Activated T-helper 2 cell treated with anti-CD3 and anti-CD28 coated beads, Interferon-gamma antibody, Interleukin-2, Interleukin-4, amounts not matched to agents 10 μg/mL and 5 μg/mL and 100 μg/mL, durations not matched to agents 14 hours and 24 hours and 36 hours (primary cell): ENCODE measurements at regions not wholly inside any gene's neighbourhood (a gene's known extent, or its start where the extent isn't known, plus 50 kb on each side); places are given as distances from the start of the nearest gene placed in this dataset.
"Not testable (repeated sequence)": the region's sequence is repeated elsewhere in the genome, so short reads cannot be mapped to it uniquely, and the experiment has no call there.

ENCODE experiments used
- DNase-seq: peaks from one replicate; pipeline ENCODE4 v3.0.0; 2021; ENCODE audit warnings: low spot score
- H3K27ac Mint-ChIP-seq: one replicate; pipeline ENCODE4 v1.8.0; 2021; ENCODE audit warnings: mixed read lengths
- H3K27me3 Mint-ChIP-seq: one replicate; pipeline ENCODE4 v1.8.0; 2021; ENCODE audit warnings: low read depth, mixed read lengths
- H3K36me3 Mint-ChIP-seq: one replicate; pipeline ENCODE4 v1.8.0; 2021; ENCODE audit warnings: low read depth, mixed read lengths
- H3K4me1 Mint-ChIP-seq: one replicate; pipeline ENCODE4 v1.8.0; 2021; ENCODE audit warnings: low read depth, mixed read lengths
- H3K4me3 Mint-ChIP-seq: one replicate; pipeline ENCODE4 v1.8.0; 2021; ENCODE audit warnings: low read depth, mild to moderate bottlenecking, moderate library complexity, mixed read lengths
- H3K9me3 Mint-ChIP-seq: one replicate; pipeline ENCODE4 v1.8.0; 2021; ENCODE audit warnings: mixed read lengths
- intact Hi-C: fragments of 100-400 bp; cut with micrococcal nuclease; formaldehyde crosslinking; loops from one replicate; pipeline ENCODE4 v1.15.1; 2023

DNA sequence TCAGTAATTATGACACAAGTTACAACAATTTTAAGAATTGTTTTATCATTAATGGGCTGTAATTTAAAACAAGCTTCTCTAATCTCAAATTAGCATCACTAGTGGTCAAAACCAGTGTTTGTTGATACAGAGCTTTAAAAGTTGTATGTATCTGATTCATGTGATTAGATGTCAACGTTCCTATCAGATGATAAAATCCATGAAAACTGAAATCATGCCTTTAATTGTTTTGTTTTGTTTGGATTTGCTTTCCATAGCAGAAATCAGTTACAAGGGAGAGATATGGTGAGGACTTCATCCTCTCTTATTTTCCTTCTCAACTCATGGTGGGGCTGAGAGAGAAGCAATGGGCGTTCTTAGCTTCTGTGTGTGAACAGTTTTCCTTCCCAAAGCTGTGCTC is 469.6 kb downstream of the PID1 start:
- H3K27me3 Mint-ChIP-seq, result no peaks in the 10 kb centered on the region
- H3K36me3 Mint-ChIP-seq, result no peaks in the 10 kb centered on the region
- no peak overlapping the region for H3K27ac Mint-ChIP-seq
- H3K4me3 Mint-ChIP-seq, result no peak overlapping the region
- H3K9me3 Mint-ChIP-seq, result peaks cover 12% of the 10 kb centered on the region
- intact Hi-C loops, result no loop called here
- DNase-seq, result no peak
- H3K4me1 Mint-ChIP-seq, result no peaks in the 10 kb centered on the region

DNA sequence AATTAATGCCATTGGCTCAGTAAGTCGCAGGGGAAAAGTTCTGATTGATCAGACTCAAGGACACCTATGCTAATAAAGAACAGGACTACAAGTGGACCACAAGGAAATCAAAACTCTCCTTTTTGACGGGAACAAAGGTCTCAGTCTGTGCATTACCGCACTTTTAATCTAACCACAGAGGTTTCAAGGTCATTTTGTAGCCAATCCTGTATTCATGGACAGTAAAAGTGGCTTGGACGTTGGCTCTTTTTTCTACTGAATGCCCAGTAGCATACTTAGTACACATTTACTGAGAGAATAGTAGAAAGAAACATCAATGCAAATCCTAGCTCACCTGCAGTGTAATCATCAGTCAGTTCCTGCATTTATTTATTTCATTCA is 471.9 kb downstream of the PID1 start:
- Mint-ChIP-seq H3K9me3 (peaks cover 9% of the 10 kb centered on the region), H3K27me3 (no peaks in the 10 kb centered on the region), H3K36me3 (no peaks in the 10 kb centered on the region), H3K4me1 (no peaks in the 10 kb centered on the region), H3K27ac (no peak overlapping the region), H3K4me3 (no peak overlapping the region)
- intact Hi-C loops, result no loop called here
- no peak for DNase-seq

DNA sequence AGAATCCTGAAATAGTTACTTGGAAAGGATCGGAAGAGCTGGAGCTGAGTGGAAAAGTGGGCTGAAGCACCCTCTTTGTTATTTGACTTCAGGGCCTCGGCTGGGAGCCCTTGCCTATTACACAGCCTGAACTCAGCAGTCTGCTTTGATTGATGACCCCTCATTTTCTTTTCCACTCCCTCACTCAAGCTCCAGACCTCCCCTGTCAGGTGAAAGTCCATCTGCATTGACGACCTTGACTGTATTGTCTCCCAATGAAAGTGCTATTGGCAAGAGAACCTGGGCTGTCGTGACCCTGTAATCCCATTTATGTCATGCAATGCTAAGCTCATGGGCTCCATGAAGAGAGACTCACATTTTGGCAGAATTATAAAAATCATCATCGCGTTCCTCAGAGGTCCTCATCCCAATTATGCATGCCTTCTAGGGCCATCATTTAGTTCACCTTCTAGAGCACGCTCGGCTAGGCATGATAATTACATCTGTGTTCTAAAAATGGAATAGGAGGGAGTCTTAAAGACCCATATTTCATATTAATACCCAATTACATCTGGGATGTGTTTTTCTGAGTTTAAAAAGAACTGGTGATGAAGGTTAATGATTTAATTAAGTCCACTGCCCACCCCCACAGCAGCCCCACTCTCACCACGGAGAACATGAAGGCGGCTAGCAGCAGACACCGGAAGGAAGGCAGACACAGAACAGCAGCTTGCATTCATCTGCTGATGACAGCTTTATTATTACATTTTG is 472.5 kb downstream of the PID1 start:
- Mint-ChIP-seq H3K27me3 (no peaks in the 10 kb centered on the region), H3K4me1 (no peaks in the 10 kb centered on the region)

DNA sequence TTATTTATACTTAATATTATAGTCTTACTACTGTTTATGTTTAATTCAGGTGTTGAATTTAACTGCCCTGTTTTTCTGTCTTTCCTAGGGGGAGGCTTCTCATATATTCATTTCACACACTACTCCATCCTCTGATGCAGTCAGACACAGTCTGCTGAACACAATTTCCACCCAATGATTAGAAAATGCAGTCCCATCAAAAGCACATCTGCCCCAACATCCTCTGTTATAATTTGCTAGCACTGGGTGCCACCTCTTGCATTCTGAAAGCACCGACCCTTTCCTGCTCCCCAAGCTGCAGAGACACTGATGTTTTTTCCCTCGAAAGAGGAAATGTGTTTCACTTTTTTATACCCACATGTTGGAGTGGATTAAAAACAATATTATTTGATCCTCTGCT is 474.7 kb downstream of the PID1 start:
- no peak overlapping the region for H3K27ac Mint-ChIP-seq

More for the DNA sequence above, 472.5 kb downstream of the PID1 start:
- Mint-ChIP-seq H3K36me3 (no peaks in the 10 kb centered on the region), H3K27ac (no peak overlapping the region), H3K4me3 (no peak overlapping the region), H3K9me3 (peaks cover 14% of the 10 kb centered on the region)
- intact Hi-C loops, result no loop called here
- DNase-seq, result no peak

DNA sequence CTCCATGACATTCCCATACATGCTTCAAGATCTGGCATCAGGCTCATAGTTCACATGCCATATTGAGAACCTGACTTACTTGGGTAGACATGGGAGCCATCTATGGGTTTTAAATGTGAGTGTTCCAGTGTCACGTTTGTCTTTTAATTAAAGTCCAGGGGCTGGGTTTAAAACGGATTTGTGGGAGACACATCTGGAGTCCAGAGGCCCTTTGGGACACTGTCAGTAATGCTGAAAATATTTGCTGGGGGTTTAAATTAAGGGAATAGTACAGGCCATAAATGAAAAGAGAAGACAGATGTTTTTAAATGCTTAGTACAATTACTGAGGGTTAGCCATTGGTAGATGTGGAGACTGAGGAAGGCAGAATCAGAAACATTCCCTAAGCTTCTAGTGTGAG is 478.0 kb downstream of the PID1 start:
- intact Hi-C loops, result no loop called here
- Mint-ChIP-seq H3K9me3 (peaks cover 17% of the 10 kb centered on the region), H3K27me3 (no peaks in the 10 kb centered on the region), H3K36me3 (no peaks in the 10 kb centered on the region), H3K4me3 (no peak overlapping the region), H3K4me1 (no peaks in the 10 kb centered on the region), H3K27ac (no peak overlapping the region)
- DNase-seq, result no peak

More for the DNA sequence above, 474.7 kb downstream of the PID1 start:
- Mint-ChIP-seq H3K36me3 (no peaks in the 10 kb centered on the region), H3K4me3 (no peak overlapping the region), H3K4me1 (no peaks in the 10 kb centered on the region), H3K27me3 (no peaks in the 10 kb centered on the region), H3K9me3 (peaks cover 22% of the 10 kb centered on the region)
- intact Hi-C loops, result no loop called here
- no peak for DNase-seq

DNA sequence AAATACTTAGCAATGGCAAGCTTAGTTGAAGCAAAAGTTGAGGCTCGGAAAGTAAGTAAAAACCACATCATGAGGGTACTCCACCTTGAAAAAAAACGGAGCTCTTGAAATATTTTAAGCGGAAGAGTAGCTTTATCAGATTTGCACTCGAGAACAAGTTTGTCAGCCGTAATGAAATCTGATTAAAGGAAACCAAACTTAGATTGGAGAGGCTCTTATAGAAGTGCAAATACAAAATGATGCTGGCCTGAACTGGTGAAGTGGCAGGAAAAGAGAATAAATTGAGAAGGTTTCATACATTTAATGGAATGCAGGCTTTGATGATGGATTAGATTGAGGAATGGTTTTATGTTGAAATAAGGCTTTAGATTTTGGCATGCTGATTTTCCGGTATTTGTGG is 484.2 kb downstream of the PID1 start:
- no peaks in the 10 kb centered on the region for H3K27me3 Mint-ChIP-seq
- H3K9me3 Mint-ChIP-seq, result peaks cover 7% of the 10 kb centered on the region
- H3K4me1 Mint-ChIP-seq, result no peaks in the 10 kb centered on the region
- no peaks in the 10 kb centered on the region for H3K36me3 Mint-ChIP-seq
- intact Hi-C loops, result no loop called here
- no peak overlapping the region for H3K4me3 Mint-ChIP-seq
- DNase-seq, result no peak
- H3K27ac Mint-ChIP-seq, result no peak overlapping the region

DNA sequence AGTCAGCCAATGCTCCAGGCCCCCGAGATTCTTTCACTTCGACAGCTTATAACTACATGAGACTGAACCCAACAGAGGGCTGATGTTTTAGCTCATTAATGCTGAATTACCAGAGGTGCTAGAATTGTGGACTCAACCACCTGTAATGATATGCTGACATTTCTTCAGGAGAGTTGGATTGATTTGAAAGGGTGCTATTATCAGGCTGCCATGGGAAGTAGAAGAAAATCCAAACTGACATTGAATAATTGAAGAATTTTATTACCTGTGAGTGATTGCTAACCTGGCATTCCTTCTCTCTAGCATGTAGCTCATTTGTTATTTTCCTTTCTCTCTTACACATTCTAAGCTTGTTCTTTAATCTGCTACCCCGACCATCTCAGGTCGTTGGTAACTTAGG is 488.8 kb downstream of the PID1 start:
- H3K4me3 Mint-ChIP-seq, result no peak overlapping the region
- no peaks in the 10 kb centered on the region for H3K27me3 Mint-ChIP-seq
- H3K4me1 Mint-ChIP-seq, result no peaks in the 10 kb centered on the region
- H3K9me3 Mint-ChIP-seq, result peaks cover 12% of the 10 kb centered on the region
- intact Hi-C loops, result no loop called here
- no peaks in the 10 kb centered on the region for H3K36me3 Mint-ChIP-seq
- DNase-seq, result no peak
- no peak overlapping the region for H3K27ac Mint-ChIP-seq

DNA sequence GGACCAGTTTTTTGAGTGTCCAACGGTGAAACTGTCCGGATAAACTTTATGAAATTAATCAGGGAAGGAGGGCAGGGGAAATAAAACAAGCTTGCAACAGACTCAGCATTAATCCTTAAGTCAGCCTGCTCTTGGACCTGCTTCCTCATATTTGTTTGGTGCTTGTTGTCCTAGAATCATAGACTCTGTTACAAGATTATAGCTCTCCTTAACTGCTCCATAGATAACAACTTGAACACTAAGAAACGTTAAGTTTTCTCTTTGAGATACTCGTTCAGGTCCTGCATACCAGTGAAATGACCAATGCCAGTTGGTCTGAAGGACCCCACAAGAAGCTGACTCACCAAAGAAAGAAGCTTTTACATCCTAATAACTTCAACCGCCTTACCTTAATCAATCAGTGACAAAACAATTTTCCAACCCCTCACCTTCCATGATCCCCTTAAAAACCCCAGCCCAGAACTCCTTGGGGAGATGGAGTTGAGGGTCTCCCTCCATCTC is 493.2 kb downstream of the PID1 start:
- H3K4me3 Mint-ChIP-seq, result no peak overlapping the region
- intact Hi-C loops, result no loop called here
- no peak for DNase-seq
- H3K27ac Mint-ChIP-seq, result no peak overlapping the region
- no peaks in the 10 kb centered on the region for H3K27me3 Mint-ChIP-seq
- H3K36me3 Mint-ChIP-seq, result no peaks in the 10 kb centered on the region
- H3K9me3 Mint-ChIP-seq, result peaks cover 15% of the 10 kb centered on the region
- H3K4me1 Mint-ChIP-seq, result no peaks in the 10 kb centered on the region

DNA sequence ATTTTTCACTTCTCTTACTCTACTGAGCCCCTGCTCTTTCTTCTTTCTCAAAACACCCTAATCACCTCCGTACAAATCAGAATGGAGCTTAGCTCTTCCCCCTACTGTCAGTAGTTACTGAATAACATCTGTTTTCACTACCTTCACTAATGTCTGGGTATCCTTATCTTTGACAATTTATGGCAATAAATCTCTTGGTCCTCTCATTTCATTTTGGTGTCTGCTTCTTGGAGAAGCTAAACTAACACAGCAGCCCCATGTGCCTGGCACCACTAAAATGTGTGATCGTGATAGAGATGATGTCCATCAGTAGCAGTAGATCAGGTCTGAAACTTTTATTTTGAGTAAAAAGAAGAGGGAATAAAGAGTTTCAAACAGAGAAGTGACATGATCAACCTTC is 496.5 kb downstream of the PID1 start:
- Mint-ChIP-seq H3K4me3 (no peak overlapping the region), H3K27me3 (no peaks in the 10 kb centered on the region)

DNA sequence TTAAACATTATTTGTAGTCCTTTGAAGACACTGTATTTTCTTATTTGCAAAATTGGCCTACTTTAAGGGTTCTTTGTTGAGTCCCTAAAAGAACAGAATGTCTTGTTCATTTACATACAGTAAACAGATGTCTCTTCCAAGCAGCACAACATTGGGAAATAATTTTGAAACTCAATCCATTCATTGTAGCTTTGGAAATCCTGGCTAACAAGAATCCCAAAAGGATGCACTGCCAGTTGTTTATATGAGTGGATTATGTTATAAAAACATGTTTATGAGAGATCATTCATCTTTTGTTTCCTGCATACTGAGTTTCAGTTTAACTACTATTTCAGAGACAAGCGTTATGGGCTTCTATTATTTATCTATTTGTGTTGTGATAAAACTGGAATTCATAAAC is 499.3 kb downstream of the PID1 start:
- DNase-seq, result no peak
- Mint-ChIP-seq H3K4me1 (no peaks in the 10 kb centered on the region), H3K36me3 (no peaks in the 10 kb centered on the region), H3K27ac (no peak overlapping the region), H3K4me3 (no peak overlapping the region), H3K9me3 (peaks cover 6% of the 10 kb centered on the region), H3K27me3 (no peaks in the 10 kb centered on the region)
- intact Hi-C loops, result no loop called here

More for the DNA sequence above, 496.5 kb downstream of the PID1 start:
- no peaks in the 10 kb centered on the region for H3K36me3 Mint-ChIP-seq
- H3K4me1 Mint-ChIP-seq, result no peaks in the 10 kb centered on the region
- H3K9me3 Mint-ChIP-seq, result peaks cover 6% of the 10 kb centered on the region
- DNase-seq, result no peak
- no peak overlapping the region for H3K27ac Mint-ChIP-seq
- intact Hi-C loops, result no loop called here

DNA sequence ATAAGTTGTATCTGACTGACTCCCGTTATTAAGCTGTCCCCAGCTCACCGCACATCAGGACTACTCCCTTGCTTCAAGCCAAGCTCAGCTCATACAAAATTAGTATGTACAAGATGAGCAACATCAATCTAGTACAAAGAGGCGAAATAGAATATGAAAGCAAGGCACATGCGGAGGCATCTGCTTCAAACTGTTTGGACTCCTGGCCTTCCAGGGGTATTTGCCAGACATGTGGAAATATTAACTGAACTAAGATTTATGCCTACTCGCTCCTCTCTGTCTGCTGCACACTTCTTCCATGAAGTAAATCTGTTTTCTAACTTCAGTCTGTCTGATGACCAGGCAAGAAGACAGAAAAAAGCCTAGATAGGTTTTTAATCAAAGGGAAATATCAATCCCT is 499.8 kb downstream of the PID1 start:
- H3K9me3 Mint-ChIP-seq, result peaks cover 6% of the 10 kb centered on the region
- no peak for DNase-seq
- H3K36me3 Mint-ChIP-seq, result no peaks in the 10 kb centered on the region
- H3K4me3 Mint-ChIP-seq, result no peak overlapping the region
- no peaks in the 10 kb centered on the region for H3K27me3 Mint-ChIP-seq
- intact Hi-C loops, result no loop called here
- no peaks in the 10 kb centered on the region for H3K4me1 Mint-ChIP-seq
- no peak overlapping the region for H3K27ac Mint-ChIP-seq

DNA sequence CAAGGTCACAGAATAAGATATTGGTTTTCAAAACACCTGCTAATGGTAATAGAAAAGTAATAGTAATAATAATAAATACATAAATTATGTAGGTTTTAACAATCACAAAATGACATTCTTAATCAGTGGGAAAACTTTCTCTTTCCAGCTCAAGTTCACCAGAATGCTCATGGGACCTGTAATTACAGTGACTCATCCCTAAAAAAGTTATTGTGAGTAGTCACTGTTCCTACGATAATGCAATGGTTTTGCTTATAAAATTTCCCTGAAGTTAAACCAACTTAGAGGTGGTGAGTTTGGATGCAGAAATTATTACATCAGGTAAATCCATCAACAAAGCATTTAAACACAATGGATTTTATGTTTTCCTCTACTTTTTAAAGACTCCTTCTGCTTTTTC is 502.3 kb downstream of the PID1 start:
- no peak for DNase-seq
- Mint-ChIP-seq H3K36me3 (no peaks in the 10 kb centered on the region), H3K27ac (no peak overlapping the region), H3K4me3 (no peak overlapping the region), H3K27me3 (no peaks in the 10 kb centered on the region), H3K4me1 (no peaks in the 10 kb centered on the region), H3K9me3 (no peaks in the 10 kb centered on the region)
- intact Hi-C loops, result no loop called here

DNA sequence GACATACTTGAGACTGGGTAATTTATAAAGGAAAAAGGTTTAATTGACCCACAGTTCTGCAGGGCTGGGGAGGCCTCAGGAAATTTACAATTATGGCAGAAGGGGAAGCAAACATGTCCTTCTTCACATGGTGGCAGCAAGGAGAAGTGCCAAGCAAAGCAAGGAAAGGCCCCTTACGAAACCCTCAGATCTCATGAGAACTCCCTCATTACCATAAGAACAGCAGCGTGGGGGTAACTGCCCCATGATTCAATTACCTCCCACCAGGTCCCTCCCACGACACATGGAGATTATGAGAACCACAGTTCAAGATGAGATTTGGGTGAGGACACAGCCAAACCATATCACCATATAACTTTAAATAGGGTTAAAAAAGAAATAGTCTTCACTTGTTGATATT is 502.9 kb downstream of the PID1 start:
- H3K9me3 Mint-ChIP-seq, intact Hi-C loops, DNase-seq, H3K27me3 Mint-ChIP-seq, H3K4me1 Mint-ChIP-seq, H3K27ac Mint-ChIP-seq, H3K4me3 Mint-ChIP-seq, H3K36me3 Mint-ChIP-seq: not testable (repeated sequence)

DNA sequence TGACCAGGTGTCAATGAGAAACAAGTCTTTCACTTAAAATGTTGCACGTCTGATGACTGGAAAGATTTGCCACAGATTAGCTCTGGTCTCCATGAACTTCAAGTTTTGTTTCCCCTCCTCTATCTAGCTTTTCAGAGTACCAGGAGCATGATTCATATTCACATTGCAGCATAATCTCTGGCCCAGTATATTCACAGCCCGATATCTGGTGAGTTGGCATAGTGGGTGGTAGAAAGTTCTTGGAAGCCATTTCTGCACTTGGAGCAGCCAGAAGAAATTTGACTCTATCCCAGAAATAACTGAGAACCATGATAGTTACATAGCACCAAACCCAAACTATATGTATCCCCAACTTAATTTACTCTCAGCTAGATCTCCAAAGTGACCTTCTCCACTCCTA is 503.9 kb downstream of the PID1 start:
- no peak overlapping the region for H3K27ac Mint-ChIP-seq
- no peaks in the 10 kb centered on the region for H3K36me3 Mint-ChIP-seq
- no peaks in the 10 kb centered on the region for H3K27me3 Mint-ChIP-seq
- H3K4me1 Mint-ChIP-seq, result no peaks in the 10 kb centered on the region
- no peak for DNase-seq
- no peak overlapping the region for H3K4me3 Mint-ChIP-seq
- intact Hi-C loops, result no loop called here
- H3K9me3 Mint-ChIP-seq, result peaks cover 4% of the 10 kb centered on the region
